H9 (cell line): ENCODE measurements at regions not wholly inside any gene's neighbourhood (a gene's known extent, or its start where the extent isn't known, plus 50 kb on each side); places are given as distances from the start of the nearest gene placed in this dataset.

Experiments
- DNase-seq: peaks from one replicate; pipeline ENCODE4 v3.0.0-alpha.2; 2017
- H2AFZ ChIP-seq: one replicate; pipeline ENCODE4 v1.6.1; 2013; ENCODE audit warnings: mild to moderate bottlenecking, low read length, control low read depth, moderate library complexity
- H2AK5ac ChIP-seq: 2 replicates; pipeline ENCODE4 v1.6.1; 2013; ENCODE audit warnings: low read length, control low read depth, mixed read lengths; ENCODE audit not compliant: insufficient read length
- H2BK120ac ChIP-seq: one replicate; pipeline ENCODE4 v1.6.1; 2013; ENCODE audit warnings: low read depth, mild to moderate bottlenecking, low read length, control low read depth, inconsistent platforms; ENCODE audit not compliant: poor library complexity, severe bottlenecking
- H2BK12ac ChIP-seq: 2 replicates; pipeline ENCODE4 v1.6.1; 2013; ENCODE audit warnings: low read length, control low read depth, mixed read lengths, low read depth; ENCODE audit not compliant: insufficient read length
- H2BK15ac ChIP-seq: 2 replicates; pipeline ENCODE4 v1.6.1; 2013; ENCODE audit warnings: low read depth, low read length, control low read depth
- H2BK20ac ChIP-seq: one replicate; pipeline ENCODE4 v1.6.1; 2013; ENCODE audit warnings: low read depth, mild to moderate bottlenecking, low read length, control low read depth, inconsistent platforms; ENCODE audit not compliant: poor library complexity, severe bottlenecking
- H2BK5ac ChIP-seq: 2 replicates; pipeline ENCODE4 v1.6.1; 2013; ENCODE audit warnings: low read length, control low read depth, mixed read lengths; ENCODE audit not compliant: insufficient read length
- H3K14ac ChIP-seq: 2 replicates; pipeline ENCODE4 v1.6.1; 2013; ENCODE audit warnings: low read length, control low read depth; ENCODE audit not compliant: insufficient read depth
- H3K18ac ChIP-seq: 2 replicates; pipeline ENCODE4 v1.6.1; 2013; ENCODE audit warnings: low read depth, mild to moderate bottlenecking, mixed read lengths, low read length, control low read depth; ENCODE audit not compliant: insufficient read length
- H3K23ac ChIP-seq: 2 replicates; pipeline ENCODE4 v1.6.1; 2013; ENCODE audit warnings: low read length, control low read depth, mixed read lengths, low read depth; ENCODE audit not compliant: insufficient read length
- H3K23me2 ChIP-seq: 2 replicates; pipeline ENCODE4 v1.6.1; 2013; ENCODE audit warnings: low read depth, mild to moderate bottlenecking, mixed read lengths, low read length, control low read depth; ENCODE audit not compliant: insufficient read length, poor library complexity, severe bottlenecking
- H3K27ac ChIP-seq: 2 replicates; pipeline ENCODE4 v1.5.1; 2013; ENCODE audit warnings: low read length, control low read depth, mixed read lengths, low read depth; ENCODE audit not compliant: insufficient read length
- H3K27me3 ChIP-seq: 2 replicates; pipeline ENCODE4 v1.6.1; 2013; ENCODE audit warnings: low read length, control low read depth, inconsistent platforms; ENCODE audit not compliant: insufficient read depth
- H3K4ac ChIP-seq: 2 replicates; pipeline ENCODE4 v1.6.1; 2013; ENCODE audit warnings: low read depth, mild to moderate bottlenecking, control low read depth, inconsistent platforms, low read length, moderate library complexity
- H3K4me1 ChIP-seq: 2 replicates; pipeline ENCODE4 v1.6.1; 2013; ENCODE audit warnings: low read length, control low read depth, inconsistent platforms; ENCODE audit not compliant: insufficient read depth
- H3K4me2 ChIP-seq: 2 replicates; pipeline ENCODE4 v1.6.1; 2013; ENCODE audit warnings: low read length, control low read depth, mixed read lengths; ENCODE audit not compliant: insufficient read length, insufficient read depth
- H3K56ac ChIP-seq: 2 replicates; pipeline ENCODE4 v1.6.1; 2013; ENCODE audit warnings: low read depth, mild to moderate bottlenecking, mixed read lengths, low read length, control low read depth; ENCODE audit not compliant: insufficient read length
- H3K79me1 ChIP-seq: 2 replicates; pipeline ENCODE4 v1.6.1; 2013; ENCODE audit warnings: low read depth, mild to moderate bottlenecking, moderate library complexity, low read length, control low read depth, inconsistent platforms; ENCODE audit not compliant: insufficient read depth, poor library complexity, severe bottlenecking
- H3K79me2 ChIP-seq: 2 replicates; pipeline ENCODE4 v1.6.1; 2013; ENCODE audit warnings: low read length, control low read depth, inconsistent platforms; ENCODE audit not compliant: insufficient read depth
- H3K9ac ChIP-seq: 2 replicates; pipeline ENCODE4 v1.6.1; 2013; ENCODE audit warnings: low read length, control low read depth, mixed read lengths; ENCODE audit not compliant: insufficient read length; ENCODE audit errors: extremely low read depth
- H3K9me3 ChIP-seq: one replicate; pipeline ENCODE4 v1.6.1; 2013; ENCODE audit warnings: low read depth, low read length, inconsistent platforms; ENCODE audit not compliant: control insufficient read depth
- H3T11ph ChIP-seq: one replicate; pipeline ENCODE4 v1.6.1; 2013; ENCODE audit warnings: mild to moderate bottlenecking, low read length, control low read depth, inconsistent platforms
- H4K20me1 ChIP-seq: one replicate; pipeline ENCODE4 v1.6.1; 2013; ENCODE audit not compliant: control insufficient read depth, insufficient read length, insufficient read depth
- H4K5ac ChIP-seq: 2 replicates; pipeline ENCODE4 v1.6.1; 2013; ENCODE audit warnings: low read depth, mild to moderate bottlenecking, mixed read lengths, low read length, control low read depth; ENCODE audit not compliant: insufficient read length
- H4K8ac ChIP-seq: replicated peaks from 2 replicates; pipeline ENCODE4 v1.6.1; 2013; ENCODE audit warnings: low read length, control low read depth, mixed read lengths, low read depth; ENCODE audit not compliant: insufficient read length
- H4K91ac ChIP-seq: 2 replicates; pipeline ENCODE4 v1.6.1; 2013; ENCODE audit warnings: low read depth, mild to moderate bottlenecking, moderate library complexity, mixed read lengths, low read length, control low read depth; ENCODE audit not compliant: insufficient read length
- H3K27ac Mint-ChIP-seq, 3 experiments: 2 replicates in 2 of 3; 3 replicates in 1 of 3; pipeline ENCODE4 v1.8.0; 2020 to 2021; ENCODE audit warnings: mixed read lengths in 3 of 3, mild to moderate bottlenecking in 1 of 3, moderate library complexity in 1 of 3
- H3K27me3 Mint-ChIP-seq: 2 replicates; pipeline ENCODE4 v1.8.0; 2021; ENCODE audit warnings: low read depth, mild to moderate bottlenecking, moderate library complexity, mixed read lengths
- H3K36me3 Mint-ChIP-seq, 3 experiments: 2 replicates in 2 of 3; 3 replicates in 1 of 3; pipeline ENCODE4 v1.8.0; 2020 to 2021; ENCODE audit warnings: low read depth in 3 of 3, mixed read lengths in 3 of 3; ENCODE audit not compliant: insufficient read depth in 1 of 3
- H3K4me1 Mint-ChIP-seq, 2 experiments: 2 replicates each; pipeline ENCODE4 v1.8.0; 2020; ENCODE audit warnings: mixed read lengths in 2 of 2
- H3K4me3 Mint-ChIP-seq, 2 experiments: 2 replicates in 1 of 2; 3 replicates in 1 of 2; pipeline ENCODE4 v1.8.0; 2020 to 2021; ENCODE audit warnings: mild to moderate bottlenecking in 2 of 2, mixed read lengths in 2 of 2, moderate library complexity in 1 of 2
- H3K9me3 Mint-ChIP-seq, 2 experiments: 2 replicates in 1 of 2; 3 replicates in 1 of 2; pipeline ENCODE4 v1.8.0; 2020; ENCODE audit warnings: mild to moderate bottlenecking in 2 of 2, mixed read lengths in 2 of 2, moderate library complexity in 1 of 2
- WGBS: extraction: QIAGEN DNeasy Blood & Tissue Kit; methylation state at CpG from one replicate; pipeline ENCODE4 v1.1.7; 2013; ENCODE audit warnings: missing lambda C conversion rate, low lambda C conversion rate, mixed read lengths; ENCODE audit not compliant: insufficient read length; ENCODE audit errors: extremely low coverage; 5-methylcytosine and 5-hydroxymethylcytosine counted together
- TF ChIP-seq, protein P1 (sequence below): fragments of 200-600 bp; sonication (generic); conservative IDR thresholded peaks from 3 replicates; pipeline ENCODE4 v1.8.0; 2021; ENCODE audit warnings: antibody characterized with exemption, mild to moderate bottlenecking

DNA sequence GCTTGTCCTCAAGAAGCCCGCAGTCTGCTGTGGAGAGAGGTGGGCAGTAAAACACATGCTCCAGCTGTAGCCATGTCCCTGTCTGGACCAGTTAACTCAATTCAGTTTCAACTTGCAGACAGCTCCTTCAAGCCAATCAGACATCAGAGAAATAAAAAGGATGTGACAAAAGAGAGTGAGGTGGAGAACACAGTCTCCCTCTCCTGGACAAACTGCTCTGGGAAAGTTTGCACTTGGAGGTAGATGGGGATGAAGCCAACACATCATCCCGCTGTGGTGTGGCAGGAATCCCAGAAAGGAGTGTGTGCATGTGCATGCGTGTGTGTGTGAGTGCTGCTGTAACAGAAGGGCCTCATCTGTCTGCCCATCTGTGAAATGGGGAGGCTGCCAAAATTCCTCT is 358.6 kb upstream of the ASIC2 start:
- DNase-seq: peak; percentile 62
- H3K23ac ChIP-seq: no peak overlapping the region
- no peak overlapping the region for H4K91ac ChIP-seq
- H3K18ac ChIP-seq: no peak overlapping the region
- no peak overlapping the region for H2BK120ac ChIP-seq
- no peak overlapping the region for H3K4me2 ChIP-seq
- no peak overlapping the region for H2AK5ac ChIP-seq
- H3K79me1 ChIP-seq: no peaks in the 10 kb centered on the region
- no peak overlapping the region for H2BK12ac ChIP-seq
- TF ChIP-seq, protein P1, sequence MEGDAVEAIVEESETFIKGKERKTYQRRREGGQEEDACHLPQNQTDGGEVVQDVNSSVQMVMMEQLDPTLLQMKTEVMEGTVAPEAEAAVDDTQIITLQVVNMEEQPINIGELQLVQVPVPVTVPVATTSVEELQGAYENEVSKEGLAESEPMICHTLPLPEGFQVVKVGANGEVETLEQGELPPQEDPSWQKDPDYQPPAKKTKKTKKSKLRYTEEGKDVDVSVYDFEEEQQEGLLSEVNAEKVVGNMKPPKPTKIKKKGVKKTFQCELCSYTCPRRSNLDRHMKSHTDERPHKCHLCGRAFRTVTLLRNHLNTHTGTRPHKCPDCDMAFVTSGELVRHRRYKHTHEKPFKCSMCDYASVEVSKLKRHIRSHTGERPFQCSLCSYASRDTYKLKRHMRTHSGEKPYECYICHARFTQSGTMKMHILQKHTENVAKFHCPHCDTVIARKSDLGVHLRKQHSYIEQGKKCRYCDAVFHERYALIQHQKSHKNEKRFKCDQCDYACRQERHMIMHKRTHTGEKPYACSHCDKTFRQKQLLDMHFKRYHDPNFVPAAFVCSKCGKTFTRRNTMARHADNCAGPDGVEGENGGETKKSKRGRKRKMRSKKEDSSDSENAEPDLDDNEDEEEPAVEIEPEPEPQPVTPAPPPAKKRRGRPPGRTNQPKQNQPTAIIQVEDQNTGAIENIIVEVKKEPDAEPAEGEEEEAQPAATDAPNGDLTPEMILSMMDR: peak; percentile 63
- H3K27me3 ChIP-seq: no peaks in the 10 kb centered on the region
- Mint-ChIP-seq H3K27ac (no peak overlapping the region), H3K36me3 (no peaks in the 10 kb centered on the region), H3K27me3 (peaks cover 2% of the 10 kb centered on the region), H3K9me3 (no peaks in the 10 kb centered on the region), H3K4me1 (peaks cover 7 to 12% of the 10 kb centered on the region in 2 experiments; a peak in 3 of 4 replicates), H3K4me3 (no peak overlapping the region)
- H3K27ac ChIP-seq: no peak overlapping the region
- H3K4me1 ChIP-seq: no peaks in the 10 kb centered on the region
- no peaks in the 10 kb centered on the region for H3K9me3 ChIP-seq
- no peak overlapping the region for H3T11ph ChIP-seq
- no peaks in the 10 kb centered on the region for H3K23me2 ChIP-seq
- H4K20me1 ChIP-seq: no peaks in the 10 kb centered on the region
- H2BK5ac ChIP-seq: no peak overlapping the region
- no peak overlapping the region for H3K56ac ChIP-seq
- WGBS: no CpG with 5 or more reads among the region's 3 CpGs
- no peaks in the 10 kb centered on the region for H3K79me2 ChIP-seq
- no peak overlapping the region for H4K8ac ChIP-seq
- H2BK15ac ChIP-seq: no peak overlapping the region
- H2BK20ac ChIP-seq: no peak overlapping the region
- H3K14ac ChIP-seq: no peak overlapping the region
- H3K4ac ChIP-seq: no peak overlapping the region
- no peak overlapping the region for H2AFZ ChIP-seq
- no peak overlapping the region for H3K9ac ChIP-seq
- H4K5ac ChIP-seq: no peak overlapping the region
